PC-9 (cell line): ENCODE measurements at regions not wholly inside any gene's neighbourhood (a gene's known extent, or its start where the extent isn't known, plus 50 kb on each side); places are given as distances from the start of the nearest gene placed in this dataset.

ENCODE experiments used
- EZH2 ChIP-seq: fragments of 200-600 bp; sonication (generic); IDR thresholded peaks from 2 replicates; pipeline ENCODE4 v1.8.0; 2017; ENCODE audit warnings: antibody characterized with exemption, low read depth
- TF ChIP-seq, protein P1 (sequence below): fragments of 200-600 bp; sonication (generic); conservative IDR thresholded peaks from 2 replicates; pipeline ENCODE4 v1.6.1; 2017; ENCODE audit warnings: mixed run types, antibody characterized with exemption, mild to moderate bottlenecking, moderate library complexity

DNA sequence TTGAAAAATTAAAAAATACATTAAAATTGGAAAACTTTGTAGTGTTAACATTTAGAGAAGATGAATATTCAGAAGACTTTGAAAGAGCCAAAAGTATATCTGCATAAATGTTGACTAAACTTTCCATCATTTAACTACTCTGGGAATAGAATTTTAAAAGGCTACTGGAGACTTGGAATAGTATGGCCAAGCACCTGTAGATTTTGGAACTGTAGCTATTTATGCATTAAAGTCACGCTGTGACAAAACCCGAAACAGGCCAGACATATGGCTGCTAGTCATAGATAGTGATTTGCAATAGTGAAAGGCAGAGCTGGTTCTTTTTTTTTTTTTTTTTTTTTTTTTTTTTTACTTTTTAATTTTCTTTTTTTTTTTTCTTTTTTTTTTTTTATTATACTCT is 396.0 kb downstream of the SOCS6 start:
- TF ChIP-seq, protein P1, sequence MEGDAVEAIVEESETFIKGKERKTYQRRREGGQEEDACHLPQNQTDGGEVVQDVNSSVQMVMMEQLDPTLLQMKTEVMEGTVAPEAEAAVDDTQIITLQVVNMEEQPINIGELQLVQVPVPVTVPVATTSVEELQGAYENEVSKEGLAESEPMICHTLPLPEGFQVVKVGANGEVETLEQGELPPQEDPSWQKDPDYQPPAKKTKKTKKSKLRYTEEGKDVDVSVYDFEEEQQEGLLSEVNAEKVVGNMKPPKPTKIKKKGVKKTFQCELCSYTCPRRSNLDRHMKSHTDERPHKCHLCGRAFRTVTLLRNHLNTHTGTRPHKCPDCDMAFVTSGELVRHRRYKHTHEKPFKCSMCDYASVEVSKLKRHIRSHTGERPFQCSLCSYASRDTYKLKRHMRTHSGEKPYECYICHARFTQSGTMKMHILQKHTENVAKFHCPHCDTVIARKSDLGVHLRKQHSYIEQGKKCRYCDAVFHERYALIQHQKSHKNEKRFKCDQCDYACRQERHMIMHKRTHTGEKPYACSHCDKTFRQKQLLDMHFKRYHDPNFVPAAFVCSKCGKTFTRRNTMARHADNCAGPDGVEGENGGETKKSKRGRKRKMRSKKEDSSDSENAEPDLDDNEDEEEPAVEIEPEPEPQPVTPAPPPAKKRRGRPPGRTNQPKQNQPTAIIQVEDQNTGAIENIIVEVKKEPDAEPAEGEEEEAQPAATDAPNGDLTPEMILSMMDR = no peak
- no peak for TF ChIP-seq EZH2
